Keratinocyte (primary cell): ENCODE measurements at regions not wholly inside any gene's neighbourhood (a gene's known extent, or its start where the extent isn't known, plus 50 kb on each side); places are given as distances from the start of the nearest gene placed in this dataset.

Experiments
- CTCF ChIP-seq, 3 experiments: IDR thresholded peaks in 1 of 3; conservative IDR thresholded peaks in 1 of 3; optimal IDR thresholded peaks in 1 of 3; 2 replicates in 2 of 3; 3 replicates in 1 of 3; pipeline versions ENCODE3 to v1.5.1; 2011; ENCODE audit warnings: low read length in 3 of 3, mild to moderate bottlenecking in 3 of 3, moderate library complexity in 2 of 3, control low read depth in 1 of 3, inconsistent platforms in 1 of 3; ENCODE audit not compliant: insufficient read depth in 2 of 3; ENCODE audit errors: extremely low read depth in 1 of 3
- EZH2 ChIP-seq: IDR thresholded peaks from one replicate; pipeline ENCODE4 v1.6.1; 2012; ENCODE audit warnings: inconsistent platforms, mild to moderate bottlenecking, low read length, moderate library complexity

- TF ChIP-seq EZH2 (no peak), CTCF (optimal IDR thresholded peaks at IDR 0.05 in 1 of 3, IDR thresholded peaks at IDR 0.05 in 1 of 3, conservative IDR thresholded peaks at IDR 0.05 in 1 of 3; ENCODE audit: extremely low read depth in 1 of 3, insufficient read depth in 2 of 3, low read length in 3 of 3) (no peak)
Measured at GRCh38 chr2:195164930-195165329, 492.1 kb upstream of the SLC39A10 start.
